ENCODE measurements at regions not wholly inside any gene's neighbourhood (a gene's known extent, or its start where the extent isn't known, plus 50 kb on each side); places are given as distances from the start of the nearest gene placed in this dataset.
A peak's percentile ranks its signal among the peaks of the same experiment; 100 is the strongest.

DNA sequence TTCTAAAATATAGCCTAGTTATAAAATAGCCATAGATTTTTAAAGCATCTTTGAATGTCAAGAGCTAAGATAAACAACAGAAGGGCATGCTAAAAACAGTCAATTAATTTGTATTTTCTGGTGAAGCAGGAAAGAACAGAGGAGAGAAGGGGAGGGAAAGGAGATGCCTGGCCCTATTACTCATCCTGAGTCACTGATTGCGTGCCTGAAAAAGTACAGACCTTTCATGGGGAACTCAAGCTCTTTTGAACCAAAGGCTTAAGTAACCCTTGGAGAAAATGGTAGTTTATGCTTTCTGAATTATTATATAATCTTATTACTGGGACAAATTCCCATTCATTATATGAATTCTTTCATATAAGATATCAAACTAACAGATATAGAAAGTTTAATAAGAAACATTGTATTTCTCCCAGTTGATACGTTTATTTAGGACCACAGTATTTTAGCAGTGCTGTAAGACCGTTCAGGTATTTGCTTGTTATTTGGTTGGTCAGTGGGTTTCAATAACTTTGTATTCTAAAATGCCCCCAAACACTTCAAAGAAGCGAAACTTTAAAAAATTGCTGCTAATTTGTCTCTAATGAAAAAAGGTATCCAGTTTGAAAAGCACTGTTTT is 151.3 kb downstream of the HGF start:
- H2AFZ ChIP-seq (ENCODE audit: low read length): no peak overlapping the region
- H3K27me3 ChIP-seq (ENCODE audit: control insufficient read depth in 1 of 2, insufficient read depth in 2 of 2, low read length in 2 of 2): no peaks in the 10 kb centered on the region
- H3K27ac ChIP-seq (ENCODE audit: extremely low read length, insufficient read depth, low read length): no peak overlapping the region
- no peak overlapping the region for H3K4me2 ChIP-seq (ENCODE audit: low read depth, low read length)
- 2% methylated on average over 4 of the region's 4 CpGs for WGBS (ENCODE audit: low lambda C conversion rate)
- DNase-seq (ENCODE audit: low spot score) (peak; percentile 11), FAIRE-seq (no peak), ATAC-seq (no peak)
- no peaks in the 10 kb centered on the region for H4K20me1 ChIP-seq (ENCODE audit: insufficient read depth, low read length)
- no peak overlapping the region for H3K9ac ChIP-seq (ENCODE audit: insufficient read depth, low read depth, low read length)
- TF ChIP-seq FOSL2 (CRISPR knock-in tag; IDR thresholded peaks at IDR 0.05): 0 out of 2 replicates have a peak, but pooled peaks have one; percentile 15
- TF ChIP-seq TOE1 (CRISPR knock-in tag; IDR thresholded peaks at IDR 0.05): no peak
- TF ChIP-seq SMARCE1 (IDR thresholded peaks at IDR 0.05; ENCODE audit: borderline replicate concordance): no peak
- TF ChIP-seq ZNF569 (CRISPR knock-in tag; IDR thresholded peaks at IDR 0.05; ENCODE audit: borderline replicate concordance): no peak
- no peaks in the 10 kb centered on the region for H3K9me3 ChIP-seq (ENCODE audit: low read length)
- no peak overlapping the region for H3K4me3 ChIP-seq (replicated peaks in 1 of 3; ENCODE audit: insufficient read depth in 1 of 3, low read depth in 2 of 3, low read length in 3 of 3)
- CTCF ChIA-PET (ENCODE audit: low intra/inter-chr PET ratio, low total read pairs): no interaction called here
- H3K36me3 ChIP-seq (replicated peaks in 1 of 2; ENCODE audit: control insufficient read depth in 1 of 2, insufficient read depth in 2 of 2, low read length in 2 of 2): no peaks in the 10 kb centered on the region
- POLR2A ChIA-PET: no interaction called here
- intact Hi-C loops (cut with micrococcal nuclease; ENCODE audit: unreplicated experiment): no loop called here
- H3K79me2 ChIP-seq (ENCODE audit: insufficient read depth, low read length): no peaks in the 10 kb centered on the region
- BruUV-seq (replicated peaks): no TSS peak
- H3K4me1 ChIP-seq (ENCODE audit: insufficient read depth, low read length): peaks cover 3% of the 10 kb centered on the region
- in situ Hi-C loops (cut with HindIII; ENCODE audit: extremely low pct_ligation_motif_present, low pct_unique_long_range_greater_than_20kb): no loop called here

DNA sequence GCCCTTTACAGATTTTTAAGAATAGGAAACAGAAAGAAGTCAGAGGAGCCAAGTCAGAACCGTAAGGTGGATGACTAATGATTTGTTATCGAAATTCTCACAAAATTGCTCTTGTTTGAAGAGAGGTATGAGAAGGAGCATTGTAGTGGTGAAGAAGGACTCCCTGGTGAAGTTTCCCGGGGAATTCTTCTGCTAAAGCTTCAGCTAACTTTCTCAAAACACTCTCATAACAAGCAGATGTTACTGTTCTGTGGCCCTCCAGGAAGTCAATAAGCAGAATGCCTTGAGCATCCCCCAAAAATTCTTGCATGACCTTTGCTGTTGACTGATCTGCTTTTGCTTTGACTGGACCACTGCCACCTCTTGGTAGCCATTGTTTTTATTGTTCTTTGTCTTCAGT is 152.9 kb downstream of the HGF start:
- no peaks in the 10 kb centered on the region for H3K79me2 ChIP-seq (ENCODE audit: insufficient read depth, low read length)
- H4K20me1 ChIP-seq (ENCODE audit: insufficient read depth, low read length): no peaks in the 10 kb centered on the region
- H3K4me1 ChIP-seq (ENCODE audit: insufficient read depth, low read length): no peaks in the 10 kb centered on the region
- no peaks in the 10 kb centered on the region for H3K36me3 ChIP-seq (replicated peaks in 1 of 2; ENCODE audit: control insufficient read depth in 1 of 2, insufficient read depth in 2 of 2, low read length in 2 of 2)
- H3K9ac ChIP-seq (ENCODE audit: insufficient read depth, low read depth, low read length): no peak overlapping the region
- no TSS peak for BruUV-seq (replicated peaks)
- 1% methylated on average over 3 of the region's 3 CpGs for WGBS (ENCODE audit: low lambda C conversion rate)
- H3K27ac ChIP-seq (ENCODE audit: extremely low read length, insufficient read depth, low read length): no peak overlapping the region
- DNase-seq (ENCODE audit: low spot score) (no peak), ATAC-seq (no peak), FAIRE-seq (no peak)
- no peak overlapping the region for H2AFZ ChIP-seq (ENCODE audit: low read length)
- intact Hi-C loops (cut with micrococcal nuclease; ENCODE audit: unreplicated experiment) (no loop called here), in situ Hi-C loops (cut with HindIII; ENCODE audit: extremely low pct_ligation_motif_present, low pct_unique_long_range_greater_than_20kb) (no loop called here)
- H3K27me3 ChIP-seq (ENCODE audit: control insufficient read depth in 1 of 2, insufficient read depth in 2 of 2, low read length in 2 of 2): no peaks in the 10 kb centered on the region
- no peak overlapping the region for H3K4me3 ChIP-seq (replicated peaks in 1 of 3; ENCODE audit: insufficient read depth in 1 of 3, low read depth in 2 of 3, low read length in 3 of 3)
- ChIA-PET CTCF (ENCODE audit: low intra/inter-chr PET ratio, low total read pairs) (no interaction called here), POLR2A (no interaction called here)
- TF ChIP-seq ZMYM2 (CRISPR knock-in tag; IDR thresholded peaks at IDR 0.05) (no peak), ZNF879 (CRISPR knock-in tag; IDR thresholded peaks at IDR 0.05) (no peak), BHLHE40 (IDR thresholded peaks at IDR 0.05; ENCODE audit: low read length) (no peak), MAFF (IDR thresholded peaks at IDR 0.05; ENCODE audit: low read depth, low read length) (no peak), ASH2L (IDR thresholded peaks at IDR 0.05; ENCODE audit: insufficient read length, low read depth, low read length) (no peak), AHR (CRISPR knock-in tag; IDR thresholded peaks at IDR 0.05) (no peak), POGZ (CRISPR knock-in tag; IDR thresholded peaks at IDR 0.05) (no peak), ELF1 (CRISPR knock-in tag; IDR thresholded peaks at IDR 0.05) (no peak), STAT5B (CRISPR knock-in tag; IDR thresholded peaks at IDR 0.05) (no peak), ZNF557 (CRISPR knock-in tag; IDR thresholded peaks at IDR 0.05) (no peak), MBD4 (IDR thresholded peaks at IDR 0.05; ENCODE audit: borderline replicate concordance, low read length) (no peak)
- H3K4me2 ChIP-seq (ENCODE audit: low read depth, low read length): no peak overlapping the region
- H3K9me3 ChIP-seq (ENCODE audit: low read length): no peaks in the 10 kb centered on the region

Data from HepG2 (cell line).